ENCODE measurements at regions not wholly inside any gene's neighbourhood (a gene's known extent, or its start where the extent isn't known, plus 50 kb on each side); places are given as distances from the start of the nearest gene placed in this dataset.

GRCh38 chr2:2881499-2881898, 496.1 kb downstream of the EIPR1 start:
- Histone ChIP-seq H3K9me3 (no peaks in the 10 kb centered on the region), H3K4me1 (no peaks in the 10 kb centered on the region), H3K27ac (no peak overlapping the region), H3K4me3 (no peak overlapping the region), H3K9ac (ENCODE audit: low read depth in 2 of 2, low read length in 2 of 2) (no peak overlapping the region), H3K27me3 (no peaks in the 10 kb centered on the region), H3K36me3 (no peaks in the 10 kb centered on the region)
- TF ChIP-seq, protein P1, sequence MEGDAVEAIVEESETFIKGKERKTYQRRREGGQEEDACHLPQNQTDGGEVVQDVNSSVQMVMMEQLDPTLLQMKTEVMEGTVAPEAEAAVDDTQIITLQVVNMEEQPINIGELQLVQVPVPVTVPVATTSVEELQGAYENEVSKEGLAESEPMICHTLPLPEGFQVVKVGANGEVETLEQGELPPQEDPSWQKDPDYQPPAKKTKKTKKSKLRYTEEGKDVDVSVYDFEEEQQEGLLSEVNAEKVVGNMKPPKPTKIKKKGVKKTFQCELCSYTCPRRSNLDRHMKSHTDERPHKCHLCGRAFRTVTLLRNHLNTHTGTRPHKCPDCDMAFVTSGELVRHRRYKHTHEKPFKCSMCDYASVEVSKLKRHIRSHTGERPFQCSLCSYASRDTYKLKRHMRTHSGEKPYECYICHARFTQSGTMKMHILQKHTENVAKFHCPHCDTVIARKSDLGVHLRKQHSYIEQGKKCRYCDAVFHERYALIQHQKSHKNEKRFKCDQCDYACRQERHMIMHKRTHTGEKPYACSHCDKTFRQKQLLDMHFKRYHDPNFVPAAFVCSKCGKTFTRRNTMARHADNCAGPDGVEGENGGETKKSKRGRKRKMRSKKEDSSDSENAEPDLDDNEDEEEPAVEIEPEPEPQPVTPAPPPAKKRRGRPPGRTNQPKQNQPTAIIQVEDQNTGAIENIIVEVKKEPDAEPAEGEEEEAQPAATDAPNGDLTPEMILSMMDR (IDR thresholded peaks at IDR 0.05) = no peak
- intact Hi-C loops (cut with DNase I) = no loop called here
- DNase-seq = no peak

GRCh38 chr2:2880938-2881337, 496.7 kb downstream of the EIPR1 start:
- Histone ChIP-seq H3K27ac (no peak overlapping the region), H3K27me3 (no peaks in the 10 kb centered on the region), H3K9me3 (no peaks in the 10 kb centered on the region), H3K4me1 (no peaks in the 10 kb centered on the region), H3K4me3 (no peak overlapping the region), H3K9ac (ENCODE audit: low read depth in 2 of 2, low read length in 2 of 2) (no peak overlapping the region), H3K36me3 (no peaks in the 10 kb centered on the region)
- intact Hi-C loops (cut with DNase I) = no loop called here
- TF ChIP-seq, protein P1 (IDR thresholded peaks at IDR 0.05) = no peak
- no peak for DNase-seq

- intact Hi-C loops (cut with DNase I) = no loop called here
- Histone ChIP-seq H3K4me1 (no peaks in the 10 kb centered on the region), H3K27me3 (no peaks in the 10 kb centered on the region), H3K36me3 (no peaks in the 10 kb centered on the region), H3K9me3 (no peaks in the 10 kb centered on the region), H3K4me3 (no peak overlapping the region), H3K27ac (no peak overlapping the region), H3K9ac (ENCODE audit: low read depth in 2 of 2, low read length in 2 of 2) (no peak overlapping the region)
- DNase-seq = no peak
- TF ChIP-seq, protein P1 (IDR thresholded peaks at IDR 0.05) = no peak
Observed at GRCh38 chr2:2879781-2880180, 497.8 kb downstream of the EIPR1 start.

DNA sequence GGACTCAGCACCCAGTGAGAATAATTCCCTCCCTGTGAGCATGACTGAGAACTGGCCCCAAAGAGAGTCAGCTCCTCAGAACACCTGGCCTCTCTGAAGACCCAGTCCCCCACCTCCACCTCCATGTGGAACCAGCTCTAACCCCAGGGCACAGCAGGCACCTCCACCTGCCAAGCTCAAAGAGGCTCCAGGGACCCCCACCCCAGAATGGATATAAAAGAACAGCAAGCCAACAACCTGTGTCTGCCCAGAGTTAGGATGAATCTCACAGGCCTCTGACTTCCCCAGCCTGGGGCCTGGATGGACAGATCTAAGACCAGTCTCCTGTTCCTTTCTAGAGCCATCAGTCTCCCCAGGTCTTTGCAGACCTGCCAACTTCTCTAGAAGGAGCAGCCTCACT, 498.5 kb downstream of the EIPR1 start:
- H3K4me1 ChIP-seq = no peaks in the 10 kb centered on the region
- H3K36me3 ChIP-seq = no peaks in the 10 kb centered on the region
- no peak overlapping the region for H3K9ac ChIP-seq (ENCODE audit: low read depth in 2 of 2, low read length in 2 of 2)
- intact Hi-C loops (cut with DNase I) = no loop called here
- H3K9me3 ChIP-seq = no peaks in the 10 kb centered on the region
- no peak for DNase-seq
- no peak overlapping the region for H3K4me3 ChIP-seq
- H3K27me3 ChIP-seq = no peaks in the 10 kb centered on the region
- no peak overlapping the region for H3K27ac ChIP-seq
- TF ChIP-seq, protein P1 (IDR thresholded peaks at IDR 0.05) = no peak

DNA sequence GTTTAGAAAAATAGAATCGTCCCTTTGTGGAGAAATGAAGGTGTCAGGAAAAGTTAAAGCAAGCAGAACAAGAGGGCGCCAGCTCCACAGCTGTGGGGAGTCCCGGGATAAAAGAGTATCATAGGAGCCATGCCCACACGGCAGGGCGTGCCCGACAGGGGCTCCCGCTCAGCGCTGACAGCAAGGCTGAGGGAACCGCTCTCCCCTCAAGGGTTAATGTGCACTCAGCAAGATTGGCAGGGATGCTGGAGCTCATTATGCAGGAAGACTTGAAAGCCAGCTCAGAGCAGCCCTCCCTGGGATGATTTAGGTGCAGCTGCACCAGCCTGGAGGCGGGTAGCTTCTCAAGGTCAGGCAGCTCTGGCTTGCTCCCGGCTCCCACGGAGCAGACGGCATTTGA, 500.2 kb downstream of the EIPR1 start:
- intact Hi-C loops (cut with DNase I) = no loop called here
- Histone ChIP-seq H3K4me1 (no peaks in the 10 kb centered on the region), H3K36me3 (no peaks in the 10 kb centered on the region), H3K27ac (no peak overlapping the region), H3K4me3 (no peak overlapping the region), H3K9me3 (no peaks in the 10 kb centered on the region), H3K9ac (ENCODE audit: low read depth in 2 of 2, low read length in 2 of 2) (no peak overlapping the region), H3K27me3 (no peaks in the 10 kb centered on the region)
- no peak for DNase-seq
- TF ChIP-seq, protein P1 (IDR thresholded peaks at IDR 0.05) = no peak

Measured in colonic mucosa (tissue), 4 donors.